Stimulated activated CD4-positive, alpha-beta T cell treated with anti-CD3 and anti-CD28 coated beads, Interleukin-2, amount 100 ng/mL, for 24 hours (primary cell): ENCODE measurements at regions not wholly inside any gene's neighbourhood (a gene's known extent, or its start where the extent isn't known, plus 50 kb on each side); places are given as distances from the start of the nearest gene placed in this dataset.

Source experiments
- DNase-seq, 2 donors: peaks; one replicate each; pipeline ENCODE4 v3.0.0-alpha.2; 2020

DNA sequence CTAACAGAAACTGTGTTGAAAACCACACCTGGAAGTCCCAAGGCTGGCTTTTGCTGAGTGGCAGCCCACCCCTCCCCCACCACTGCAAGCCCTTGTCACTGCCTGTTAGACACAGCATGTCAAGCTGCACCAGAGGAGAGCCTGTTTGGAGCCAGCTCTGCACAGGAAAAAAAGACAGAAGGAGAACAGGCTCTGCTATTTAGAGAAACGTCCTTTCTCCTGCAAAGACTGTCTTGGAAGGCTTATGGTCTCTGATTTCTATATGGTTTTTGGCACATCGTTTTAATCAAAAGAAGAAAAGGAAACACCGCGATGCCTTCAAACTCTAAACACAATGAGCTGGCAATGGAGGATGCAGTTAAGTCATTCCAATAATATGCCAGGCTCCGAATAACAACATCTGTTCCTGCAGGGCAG, 275.5 kb downstream of the MAP2K4 start:
- no peak for DNase-seq

- DNase-seq, result no peak
Measured at GRCh38 chr17:12301551-12301950, 280.9 kb downstream of the MAP2K4 start.

DNA sequence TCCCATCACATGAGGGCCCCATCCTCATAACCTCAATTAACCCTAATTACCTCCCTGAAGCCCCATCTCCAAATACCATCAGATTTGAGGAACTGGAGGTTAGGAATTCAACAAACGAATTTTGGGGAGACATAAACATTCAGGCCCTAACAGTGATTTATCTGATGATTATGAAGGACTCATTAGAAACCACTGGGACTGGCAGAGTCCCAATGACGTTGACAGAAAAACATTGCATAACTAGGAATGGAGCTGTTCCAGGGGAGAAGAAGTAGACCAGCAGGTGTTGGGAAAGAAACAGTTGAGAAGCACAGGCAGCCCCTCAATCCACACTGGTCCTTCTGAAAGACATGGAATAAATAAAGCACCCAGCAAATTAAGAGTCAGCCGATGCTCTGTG, 282.0 kb downstream of the MAP2K4 start:
- no peak for DNase-seq

- no peak for DNase-seq
Measured at GRCh38 chr17:12310811-12311210, 290.1 kb downstream of the MAP2K4 start.

DNA sequence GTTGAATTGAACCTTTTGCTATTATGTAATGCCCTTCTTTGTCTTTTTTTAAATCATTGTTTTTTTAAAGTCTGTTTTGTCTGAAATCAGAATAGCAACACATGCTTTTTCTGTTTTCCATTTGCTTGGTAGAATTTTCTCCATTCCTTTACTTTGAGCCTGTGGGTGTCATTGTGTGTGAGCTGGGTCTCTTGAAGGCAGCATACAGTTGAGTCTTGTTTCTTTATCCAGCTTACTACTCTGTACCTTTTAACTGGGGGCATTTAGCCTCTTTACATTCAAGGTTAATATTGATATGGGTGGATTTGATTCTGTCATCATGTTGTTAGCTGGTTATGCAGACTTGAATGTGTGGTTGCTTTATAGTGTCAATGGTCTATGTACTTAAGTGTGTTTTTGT, 292.0 kb downstream of the MAP2K4 start:
- no peak for DNase-seq

DNA sequence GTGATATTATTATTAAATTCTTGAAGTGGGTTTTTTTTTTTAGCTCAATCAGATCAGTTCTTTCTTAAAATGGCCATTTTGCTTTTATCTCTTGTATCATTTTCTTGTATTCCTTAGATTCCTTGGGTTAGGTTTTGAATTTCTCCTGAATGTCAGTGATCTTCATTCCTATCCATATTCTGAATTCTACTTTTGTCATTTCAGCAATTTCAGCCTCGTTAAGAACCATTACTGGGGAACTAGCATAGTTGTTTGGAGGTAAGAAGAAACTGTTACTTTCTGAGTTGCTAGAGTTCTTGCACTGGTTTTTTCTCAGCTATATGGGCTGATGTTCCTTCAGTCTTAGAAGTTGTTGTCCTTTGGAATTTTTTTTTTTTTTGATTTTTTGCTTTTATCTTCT, 293.1 kb downstream of the MAP2K4 start:
- no peak for DNase-seq

GRCh38 chr17:12316021-12316420, 295.3 kb downstream of the MAP2K4 start:
- DNase-seq, result no peak

GRCh38 chr17:12318571-12319266, 298.0 kb downstream of the MAP2K4 start:
- no peak for DNase-seq

DNA sequence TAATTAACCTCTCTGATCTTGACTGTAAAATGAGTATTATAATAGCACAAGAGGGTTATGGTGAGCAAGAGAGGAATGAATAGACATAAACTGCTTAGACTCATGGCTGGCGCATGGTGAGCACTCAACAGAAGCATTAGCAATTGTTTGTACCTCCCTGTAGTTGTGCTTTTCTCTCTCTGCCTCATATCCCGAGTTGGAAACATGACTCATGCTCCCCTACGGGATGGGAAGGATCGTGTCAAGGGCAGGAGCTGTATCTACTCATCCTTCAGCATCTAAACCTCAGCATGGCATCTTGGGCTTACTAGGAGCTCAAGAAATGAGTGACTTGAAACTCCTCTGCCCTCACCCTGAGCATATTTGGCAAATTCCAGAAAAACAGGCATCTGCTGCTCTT, 299.6 kb downstream of the MAP2K4 start:
- no peak for DNase-seq

GRCh38 chr17:12328204-12328603, 307.5 kb downstream of the MAP2K4 start:
- DNase-seq, result no peak

DNA sequence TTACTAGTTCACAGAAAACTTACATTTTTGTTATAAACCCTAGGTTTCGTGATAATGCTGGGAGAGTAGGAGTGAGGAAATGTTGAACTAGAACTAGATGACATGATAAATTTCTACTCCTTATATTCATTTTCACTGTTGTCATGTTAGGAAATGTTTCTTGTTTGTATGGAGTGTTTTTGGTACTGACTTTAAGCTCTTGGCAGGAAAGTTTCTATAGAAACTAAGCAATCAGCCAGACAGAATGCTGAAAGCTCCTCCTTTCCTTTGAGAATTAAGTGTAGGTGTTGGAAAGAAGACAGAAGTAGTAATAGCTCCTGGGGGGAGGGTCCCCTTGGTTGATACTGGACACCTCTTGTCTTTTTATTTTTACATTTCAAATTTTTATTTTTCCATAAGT, 309.8 kb downstream of the MAP2K4 start:
- no peak for DNase-seq

- DNase-seq, result no peak
Measured at GRCh38 chr17:12341328-12341727, 320.7 kb downstream of the MAP2K4 start.

DNA sequence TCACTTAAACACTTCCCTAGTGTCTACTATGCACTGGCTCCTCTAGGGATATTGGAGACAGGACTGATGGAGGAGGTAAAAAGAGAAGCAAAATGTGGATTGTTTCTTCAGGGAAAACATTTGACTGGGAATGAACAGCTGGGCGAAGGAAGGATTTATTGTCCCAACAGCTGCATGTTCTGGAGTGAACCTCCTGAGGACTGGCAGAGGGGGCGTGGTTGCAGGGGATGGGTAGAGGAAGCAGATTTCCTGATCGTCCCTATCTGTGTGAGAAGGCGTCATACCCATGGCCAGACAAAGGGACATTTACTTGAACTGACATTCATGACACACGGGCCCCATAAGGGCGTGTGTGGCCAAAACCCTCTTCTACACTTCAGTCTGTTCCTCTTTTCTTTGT, 321.5 kb downstream of the MAP2K4 start:
- no peak for DNase-seq

- peak in 1 of 2 donors; percentile 24 for DNase-seq
Measured at GRCh38 chr17:12342609-12343435, 322.1 kb downstream of the MAP2K4 start.

DNA sequence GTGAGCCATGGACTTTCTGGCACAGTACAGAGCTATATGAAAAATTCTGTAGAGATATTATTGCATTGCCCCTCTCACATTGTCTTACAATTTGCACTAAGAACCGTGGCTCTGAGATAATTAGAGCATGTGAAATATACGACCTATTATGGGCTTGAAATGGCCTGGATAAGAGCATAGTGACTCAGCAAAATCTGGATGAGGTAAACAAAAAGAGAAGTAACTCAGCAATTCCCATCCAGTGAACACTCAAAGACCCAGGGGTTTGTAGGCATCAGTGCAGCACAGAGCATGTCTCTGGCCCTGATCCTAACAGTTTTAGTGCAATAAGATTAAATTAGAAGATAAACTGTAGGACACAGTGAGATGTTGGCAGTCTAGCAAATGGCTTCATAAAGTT, 317.2 kb upstream of the MYOCD start:
- DNase-seq, result no peak

DNA sequence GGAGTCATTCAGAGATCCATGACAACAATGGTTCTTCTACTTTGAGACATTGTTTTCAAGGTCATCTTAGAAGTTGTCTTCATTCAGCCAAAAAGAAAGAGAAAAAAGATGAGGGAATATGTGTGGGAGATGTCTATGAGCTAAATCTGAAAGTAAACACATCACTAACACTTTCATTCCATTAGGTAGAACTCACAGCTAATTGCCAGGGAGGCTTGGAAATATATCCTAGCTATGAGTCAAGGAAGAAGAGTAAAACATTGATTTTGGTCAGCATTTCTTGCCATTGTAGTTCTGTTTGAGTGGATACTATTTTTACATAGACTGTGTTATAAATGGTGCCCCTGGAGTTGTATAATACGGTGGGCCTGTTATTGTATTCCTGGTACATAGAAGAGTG, 316.4 kb upstream of the MYOCD start:
- DNase-seq, result no peak

GRCh38 chr17:12352127-12352526, 313.6 kb upstream of the MYOCD start:
- no peak for DNase-seq

- no peak for DNase-seq
Measured at GRCh38 chr17:12357600-12357999, 308.1 kb upstream of the MYOCD start.

- DNase-seq, result no peak
Measured at GRCh38 chr17:12358477-12358876, 307.2 kb upstream of the MYOCD start.

DNA sequence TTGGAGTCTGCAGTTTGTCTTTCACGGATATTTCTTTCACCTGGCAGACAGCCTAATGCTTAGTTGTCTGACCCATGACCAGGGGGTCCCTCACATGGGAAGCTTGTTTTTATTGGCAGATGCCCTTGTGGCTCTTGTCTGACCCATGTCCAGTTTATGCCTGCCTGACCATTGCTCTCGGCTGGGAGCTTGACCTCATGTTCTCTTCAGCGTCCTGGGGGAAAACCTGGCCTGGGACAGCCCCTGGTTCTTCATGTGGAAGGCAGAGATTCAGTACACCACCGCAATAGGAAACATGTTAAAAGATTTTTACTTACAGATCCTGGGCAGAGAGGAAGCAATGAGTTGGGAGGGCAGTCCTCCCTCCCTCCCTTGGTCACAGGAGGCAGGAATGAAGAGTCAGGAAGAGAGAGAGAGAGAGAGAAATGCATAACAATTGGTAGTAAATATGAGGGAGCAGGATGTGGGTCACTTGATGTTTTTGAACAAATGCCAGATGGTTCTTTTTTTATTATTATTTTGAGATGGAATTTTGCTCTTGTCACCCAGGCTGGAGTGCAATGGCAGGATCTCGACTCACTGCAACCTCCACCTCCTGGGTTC, 302.7 kb upstream of the MYOCD start:
- no peak for DNase-seq

- no peak for DNase-seq
Measured at GRCh38 chr17:12365805-12366204, 299.9 kb upstream of the MYOCD start.

DNA sequence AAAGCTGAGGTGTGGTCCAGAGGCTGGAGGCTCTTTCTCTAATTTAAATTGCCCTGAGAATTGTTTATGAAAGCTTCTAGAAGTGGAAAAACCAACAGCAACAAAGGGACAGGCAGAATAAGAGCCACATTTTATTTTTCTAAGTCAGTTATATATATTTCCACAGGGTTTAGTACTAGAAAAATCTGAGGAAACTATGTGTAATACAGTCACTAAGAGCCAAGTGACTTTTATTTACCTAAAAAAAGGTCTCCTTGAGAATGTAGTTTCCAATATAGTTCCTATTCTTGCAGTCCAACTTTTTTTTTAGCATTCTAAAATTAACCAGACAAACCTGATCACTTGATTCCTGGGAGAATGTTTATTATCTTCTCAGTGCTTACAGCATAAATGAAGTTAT, 296.6 kb upstream of the MYOCD start:
- DNase-seq, result no peak

DNA sequence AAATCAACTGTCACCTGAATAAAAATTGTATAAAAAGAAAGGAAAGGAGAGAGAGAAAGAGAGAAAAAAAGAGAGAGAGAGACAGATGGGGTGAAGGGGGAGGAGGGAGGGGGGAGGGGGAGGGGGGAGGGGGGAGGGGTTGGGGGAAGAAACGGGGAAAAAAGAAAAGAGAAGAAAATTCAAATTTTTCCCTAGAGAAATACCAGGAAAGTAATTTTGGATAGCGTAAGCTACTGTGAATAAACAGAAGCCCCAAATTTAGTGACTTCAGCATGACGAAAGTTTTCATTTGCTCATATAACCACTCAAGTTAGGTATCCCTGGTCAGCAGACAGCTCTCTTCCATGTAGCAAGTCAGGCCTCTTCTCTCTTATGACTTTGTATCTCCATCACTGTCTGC, 289.4 kb upstream of the MYOCD start:
- no peak for DNase-seq

GRCh38 chr17:12386225-12386624, 279.5 kb upstream of the MYOCD start:
- DNase-seq, result no peak
